ENCODE measurements at regions not wholly inside any gene's neighbourhood (a gene's known extent, or its start where the extent isn't known, plus 50 kb on each side); places are given as distances from the start of the nearest gene placed in this dataset.

GRCh38 chr2:14530506-14530905 is 102.0 kb upstream of the LRATD1 start:
- Histone ChIP-seq H3K9me3 (no peaks in the 10 kb centered on the region), H3K27ac (no peak overlapping the region), H3K36me3 (no peaks in the 10 kb centered on the region), H3K4me3 (no peak overlapping the region), H3K27me3 (no peaks in the 10 kb centered on the region), H3K4me1 (no peaks in the 10 kb centered on the region)
- DNase-seq = no peak
- TF ChIP-seq CTCF (IDR thresholded peaks at IDR 0.05) (no peak), POLR2A (IDR thresholded peaks at IDR 0.05) (no peak)

- Histone ChIP-seq H3K4me3 (no peak overlapping the region), H3K27ac (no peak overlapping the region), H3K36me3 (no peaks in the 10 kb centered on the region), H3K27me3 (no peaks in the 10 kb centered on the region), H3K4me1 (no peaks in the 10 kb centered on the region), H3K9me3 (no peaks in the 10 kb centered on the region)
- DNase-seq = no peak
- TF ChIP-seq POLR2A (IDR thresholded peaks at IDR 0.05) (no peak), CTCF (IDR thresholded peaks at IDR 0.05) (no peak)
Observed at GRCh38 chr2:14533131-14533757, 99.3 kb upstream of the LRATD1 start.

- DNase-seq = no peak
- H3K27ac ChIP-seq = no peak overlapping the region
- TF ChIP-seq CTCF (IDR thresholded peaks at IDR 0.05) (no peak), POLR2A (IDR thresholded peaks at IDR 0.05) (no peak)
Observed at GRCh38 chr2:14535156-14535555, 97.4 kb upstream of the LRATD1 start.

GRCh38 chr2:14536976-14537375 is 95.5 kb upstream of the LRATD1 start:
- no peak overlapping the region for H3K27ac ChIP-seq
- H3K27me3 ChIP-seq = no peaks in the 10 kb centered on the region
- TF ChIP-seq POLR2A (IDR thresholded peaks at IDR 0.05) (no peak), CTCF (IDR thresholded peaks at IDR 0.05) (no peak)
- no peaks in the 10 kb centered on the region for H3K4me1 ChIP-seq
- no peaks in the 10 kb centered on the region for H3K36me3 ChIP-seq
- H3K9me3 ChIP-seq = no peaks in the 10 kb centered on the region
- no peak for DNase-seq
- no peak overlapping the region for H3K4me3 ChIP-seq

More at GRCh38 chr2:14535156-14535555, 97.4 kb upstream of the LRATD1 start:
- H3K36me3 ChIP-seq = no peaks in the 10 kb centered on the region
- no peak overlapping the region for H3K4me3 ChIP-seq
- H3K9me3 ChIP-seq = no peaks in the 10 kb centered on the region
- H3K27me3 ChIP-seq = no peaks in the 10 kb centered on the region
- H3K4me1 ChIP-seq = no peaks in the 10 kb centered on the region

GRCh38 chr2:14540015-14540414 is 92.5 kb upstream of the LRATD1 start:
- no peaks in the 10 kb centered on the region for H3K4me1 ChIP-seq
- H3K27me3 ChIP-seq = no peaks in the 10 kb centered on the region
- no peak overlapping the region for H3K4me3 ChIP-seq
- TF ChIP-seq CTCF (IDR thresholded peaks at IDR 0.05) (no peak), POLR2A (IDR thresholded peaks at IDR 0.05) (no peak)
- H3K27ac ChIP-seq = no peak overlapping the region
- no peaks in the 10 kb centered on the region for H3K36me3 ChIP-seq
- no peak for DNase-seq
- H3K9me3 ChIP-seq = no peaks in the 10 kb centered on the region

- DNase-seq = no peak
- no peaks in the 10 kb centered on the region for H3K36me3 ChIP-seq
- no peaks in the 10 kb centered on the region for H3K9me3 ChIP-seq
- TF ChIP-seq POLR2A (IDR thresholded peaks at IDR 0.05) = no peak
- TF ChIP-seq CTCF (IDR thresholded peaks at IDR 0.05) = no peak
- H3K27me3 ChIP-seq = no peaks in the 10 kb centered on the region
- no peak overlapping the region for H3K27ac ChIP-seq
- H3K4me1 ChIP-seq = no peaks in the 10 kb centered on the region
- no peak overlapping the region for H3K4me3 ChIP-seq
Observed at GRCh38 chr2:14543284-14543683, 89.2 kb upstream of the LRATD1 start.

Measured in Peyer's patch (tissue), 4 donors.